MM.1S (cell line): ENCODE measurements at regions not wholly inside any gene's neighbourhood (a gene's known extent, or its start where the extent isn't known, plus 50 kb on each side); places are given as distances from the start of the nearest gene placed in this dataset.

ENCODE experiments used
- DNase-seq: peaks from one replicate; pipeline ENCODE4 v3.0.0-alpha.2; 2015
- H2AFZ ChIP-seq: fragments of 300-600 bp; sonication (generic); 2 replicates; pipeline ENCODE4 v1.6.0; 2016; ENCODE audit warnings: antibody characterized with exemption, low read length
- H3F3A ChIP-seq: fragments of 300-600 bp; sonication (generic); 2 replicates; pipeline ENCODE4 v1.6.1; 2016; ENCODE audit warnings: mild to moderate bottlenecking, antibody characterized with exemption, low read length, moderate library complexity, mixed read lengths; ENCODE audit not compliant: insufficient read depth
- H3K27ac ChIP-seq: fragments of 300-600 bp; sonication (generic); 2 replicates; pipeline ENCODE4 v1.5.1; 2016; ENCODE audit warnings: mild to moderate bottlenecking, low read length
- H3K27me3 ChIP-seq: fragments of 300-600 bp; sonication (generic); replicated peaks from 2 replicates; pipeline ENCODE4 v1.6.0; 2016; ENCODE audit warnings: low read length; ENCODE audit not compliant: insufficient read depth
- H3K36me3 ChIP-seq: fragments of 300-600 bp; sonication (generic); replicated peaks from 2 replicates; pipeline ENCODE4 v1.6.1; 2016; ENCODE audit warnings: mild to moderate bottlenecking, low read length, mixed read lengths; ENCODE audit not compliant: insufficient read depth
- H3K4me1 ChIP-seq: fragments of 300-600 bp; sonication (generic); 2 replicates; pipeline ENCODE4 v1.6.1; 2016; ENCODE audit warnings: low read length, mixed read lengths
- H3K4me2 ChIP-seq: fragments of 300-600 bp; sonication (generic); 2 replicates; pipeline ENCODE4 v1.6.0; 2016; ENCODE audit warnings: low read depth, low read length
- H3K4me3 ChIP-seq: fragments of 300-600 bp; sonication (generic); 2 replicates; pipeline ENCODE4 v1.5.1; 2016; ENCODE audit warnings: low read length, mixed read lengths
- H3K79me2 ChIP-seq: fragments of 300-600 bp; sonication (generic); 2 replicates; pipeline ENCODE4 v1.6.1; 2016; ENCODE audit warnings: mixed run types, low read length, mixed read lengths
- H3K9ac ChIP-seq: fragments of 300-600 bp; sonication (generic); 2 replicates; pipeline ENCODE4 v1.6.1; 2016; ENCODE audit warnings: low read length, mixed read lengths
- H3K9me2 ChIP-seq: fragments of 300-600 bp; sonication (generic); replicated peaks from 2 replicates; pipeline ENCODE4 v1.6.1; 2016; ENCODE audit warnings: mild to moderate bottlenecking, low read length, mixed read lengths; ENCODE audit not compliant: insufficient read depth
- H3K9me3 ChIP-seq: fragments of 300-600 bp; sonication (generic); replicated peaks from 2 replicates; pipeline ENCODE4 v1.6.1; 2016; ENCODE audit warnings: mild to moderate bottlenecking, low read length, mixed read lengths; ENCODE audit not compliant: insufficient read depth
- H4K20me1 ChIP-seq: fragments of 300-600 bp; sonication (generic); 2 replicates; pipeline ENCODE4 v1.6.1; 2016; ENCODE audit warnings: mild to moderate bottlenecking, low read length, moderate library complexity, mixed read lengths; ENCODE audit not compliant: insufficient read depth
- CTCF ChIP-seq: fragments of 300-600 bp; sonication (generic); IDR thresholded peaks from 2 replicates; pipeline ENCODE4 v1.5.1; 2016; ENCODE audit warnings: antibody characterized with exemption, low read length, mixed read lengths
- EZH2 ChIP-seq: fragments of 300-600 bp; sonication (generic); optimal IDR thresholded peaks from 2 replicates; pipeline ENCODE3; 2017; ENCODE audit warnings: low read depth, mild to moderate bottlenecking, antibody characterized with exemption, low read length, mixed read lengths
- EZH2phosphoT487 ChIP-seq: fragments of 300-600 bp; sonication (generic); IDR thresholded peaks from 2 replicates; pipeline ENCODE4 v1.6.1; 2018; ENCODE audit warnings: antibody characterized with exemption, low read length

- no peaks in the 10 kb centered on the region for H3F3A ChIP-seq
- no peaks in the 10 kb centered on the region for H3K79me2 ChIP-seq
- no peaks in the 10 kb centered on the region for H3K27me3 ChIP-seq
- H2AFZ ChIP-seq: no peak overlapping the region
- no peaks in the 10 kb centered on the region; the same call in 1 of the 2 replicates for H3K4me1 ChIP-seq
- no peak overlapping the region for H3K9ac ChIP-seq
- H4K20me1 ChIP-seq: no peaks in the 10 kb centered on the region
- no peak overlapping the region for H3K27ac ChIP-seq
- no peaks in the 10 kb centered on the region for H3K9me3 ChIP-seq
- TF ChIP-seq EZH2: no peak
- TF ChIP-seq CTCF: no peak
- TF ChIP-seq EZH2phosphoT487: no peak
- no peak overlapping the region for H3K4me3 ChIP-seq
- H3K4me2 ChIP-seq: no peak overlapping the region
- DNase-seq: no peak
- H3K36me3 ChIP-seq: no peaks in the 10 kb centered on the region
- no peaks in the 10 kb centered on the region for H3K9me2 ChIP-seq
Measured at GRCh38 chr5:144788046-144788445, 617.4 kb downstream of the KCTD16 start.

- Histone ChIP-seq H3F3A (no peaks in the 10 kb centered on the region), H2AFZ (no peak overlapping the region), H3K4me1 (no peaks in the 10 kb centered on the region), H3K4me2 (no peak overlapping the region), H3K4me3 (no peak overlapping the region), H3K9me2 (no peaks in the 10 kb centered on the region), H4K20me1 (no peaks in the 10 kb centered on the region), H3K36me3 (no peaks in the 10 kb centered on the region), H3K27ac (no peak overlapping the region), H3K79me2 (no peaks in the 10 kb centered on the region), H3K9ac (no peak overlapping the region), H3K9me3 (no peaks in the 10 kb centered on the region), H3K27me3 (no peaks in the 10 kb centered on the region)
- DNase-seq: no peak
- TF ChIP-seq EZH2phosphoT487 (no peak), CTCF (no peak), EZH2 (no peak)
Measured at GRCh38 chr5:144779368-144779767, 608.7 kb downstream of the KCTD16 start.

- Histone ChIP-seq H3K4me1 (no peaks in the 10 kb centered on the region), H2AFZ (no peak overlapping the region), H3K9me3 (no peaks in the 10 kb centered on the region), H3K9ac (no peak overlapping the region), H3K79me2 (no peaks in the 10 kb centered on the region), H3K4me2 (no peak overlapping the region), H3F3A (no peaks in the 10 kb centered on the region), H3K4me3 (no peak overlapping the region), H3K27ac (no peak overlapping the region), H3K36me3 (no peaks in the 10 kb centered on the region), H3K27me3 (no peaks in the 10 kb centered on the region), H3K9me2 (no peaks in the 10 kb centered on the region), H4K20me1 (no peaks in the 10 kb centered on the region)
- TF ChIP-seq CTCF (no peak), EZH2phosphoT487 (no peak), EZH2 (no peak)
- no peak for DNase-seq
Measured at GRCh38 chr5:144778561-144778960, 607.9 kb downstream of the KCTD16 start.

- H3K4me1 ChIP-seq: no peaks in the 10 kb centered on the region
- no peak overlapping the region for H3K4me2 ChIP-seq
- TF ChIP-seq CTCF (no peak), EZH2 (no peak), EZH2phosphoT487 (no peak)
- H4K20me1 ChIP-seq: no peaks in the 10 kb centered on the region
- no peaks in the 10 kb centered on the region for H3K9me2 ChIP-seq
- no peak overlapping the region for H3K9ac ChIP-seq
- H3K27me3 ChIP-seq: no peaks in the 10 kb centered on the region
- no peak for DNase-seq
- no peaks in the 10 kb centered on the region for H3K9me3 ChIP-seq
- no peak overlapping the region for H3K4me3 ChIP-seq
- H3K27ac ChIP-seq: no peak overlapping the region
- no peak overlapping the region for H2AFZ ChIP-seq
- H3K79me2 ChIP-seq: no peaks in the 10 kb centered on the region
- no peaks in the 10 kb centered on the region for H3F3A ChIP-seq
- no peaks in the 10 kb centered on the region for H3K36me3 ChIP-seq
Measured at GRCh38 chr5:144774197-144774596, 603.5 kb downstream of the KCTD16 start.
